KMS-11 (cell line): ENCODE measurements at regions not wholly inside any gene's neighbourhood (a gene's known extent, or its start where the extent isn't known, plus 50 kb on each side); places are given as distances from the start of the nearest gene placed in this dataset.

Experiments used
- H2AFZ ChIP-seq: fragments of 200-600 bp; sonication (generic); 2 replicates; pipeline ENCODE4 v1.6.1; 2016; ENCODE audit warnings: antibody characterized with exemption, mixed run types, low read depth
- H3K27ac ChIP-seq: fragments of 200-600 bp; sonication (generic); 2 replicates; pipeline ENCODE4 v1.6.1; 2016; ENCODE audit warnings: mild to moderate bottlenecking, mixed run types
- H3K27me3 ChIP-seq: fragments of 200-600 bp; sonication (generic); 2 replicates; pipeline ENCODE4 v1.6.1; 2017; ENCODE audit warnings: mild to moderate bottlenecking, low read depth, mixed run types, moderate library complexity; ENCODE audit not compliant: insufficient read depth
- H3K36me3 ChIP-seq: fragments of 200-600 bp; sonication (generic); 2 replicates; pipeline ENCODE4 v1.6.1; 2017; ENCODE audit warnings: mild to moderate bottlenecking, mixed run types; ENCODE audit not compliant: insufficient read depth
- H3K4me1 ChIP-seq: fragments of 200-600 bp; sonication (generic); 2 replicates; pipeline ENCODE4 v1.6.1; 2016; ENCODE audit warnings: mild to moderate bottlenecking, low read depth, mixed run types; ENCODE audit not compliant: poor library complexity, severe bottlenecking
- H3K4me2 ChIP-seq: fragments of 200-600 bp; sonication (generic); 2 replicates; pipeline ENCODE4 v1.7.0; 2016; ENCODE audit warnings: mild to moderate bottlenecking, mixed run types
- H3K4me3 ChIP-seq: fragments of 200-600 bp; sonication (generic); IDR thresholded peaks from 2 replicates; pipeline ENCODE4 v1.6.1; 2017; ENCODE audit warnings: low read depth, low read length, mixed read lengths; ENCODE audit not compliant: insufficient read depth
- H3K79me2 ChIP-seq: fragments of 200-600 bp; sonication (generic); 2 replicates; pipeline ENCODE4 v1.6.1; 2016; ENCODE audit warnings: low read depth, mixed run types; ENCODE audit not compliant: insufficient read depth
- H3K9ac ChIP-seq: fragments of 200-600 bp; sonication (generic); 2 replicates; pipeline ENCODE4 v1.6.1; 2016; ENCODE audit warnings: mild to moderate bottlenecking, mixed run types
- H4K20me1 ChIP-seq: fragments of 200-600 bp; sonication (generic); 2 replicates; pipeline ENCODE4 v1.6.1; 2016; ENCODE audit warnings: mild to moderate bottlenecking, mixed run types; ENCODE audit not compliant: insufficient read depth
- CTCF ChIP-seq: fragments of 200-600 bp; sonication (generic); conservative IDR thresholded peaks from 2 replicates; pipeline ENCODE4 v1.6.1; 2017; ENCODE audit warnings: low read depth, mild to moderate bottlenecking, antibody characterized with exemption, low read length, moderate library complexity, mixed read lengths

DNA sequence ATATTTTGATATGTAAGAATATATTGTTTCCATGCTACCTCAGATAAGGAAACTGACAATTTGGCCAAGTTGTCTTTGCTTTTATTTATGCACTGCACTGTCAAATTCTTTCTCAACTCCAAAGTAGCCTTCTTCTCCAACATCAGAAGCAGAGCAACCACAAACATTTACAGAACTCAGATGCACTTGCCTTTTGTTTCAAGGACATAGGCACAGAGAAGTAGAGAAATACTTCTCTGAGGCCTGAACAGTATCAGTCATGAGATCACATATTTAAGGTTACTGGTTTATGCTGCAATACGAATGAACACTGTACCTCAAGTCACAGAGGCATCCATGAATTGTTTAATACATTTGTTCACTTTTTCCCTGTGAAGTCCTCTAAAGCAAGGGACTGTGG, 606.1 kb upstream of the SLIT2 start:
- Histone ChIP-seq H3K4me3 (no peak overlapping the region), H4K20me1 (no peaks in the 10 kb centered on the region), H3K27me3 (no peaks in the 10 kb centered on the region), H3K4me2 (no peak overlapping the region), H3K9ac (no peak overlapping the region), H2AFZ (no peak overlapping the region), H3K4me1 (no peaks in the 10 kb centered on the region), H3K79me2 (no peaks in the 10 kb centered on the region), H3K36me3 (no peaks in the 10 kb centered on the region), H3K27ac (no peak overlapping the region)
- no peak for TF ChIP-seq CTCF

- H3K79me2 ChIP-seq, result no peaks in the 10 kb centered on the region
- no peak overlapping the region for H3K27ac ChIP-seq
- H3K4me2 ChIP-seq, result no peak overlapping the region
- H2AFZ ChIP-seq, result no peak overlapping the region
- H3K9ac ChIP-seq, result no peak overlapping the region
- TF ChIP-seq CTCF, result no peak
- H4K20me1 ChIP-seq, result no peaks in the 10 kb centered on the region
- H3K4me1 ChIP-seq, result no peaks in the 10 kb centered on the region
- H3K27me3 ChIP-seq, result no peaks in the 10 kb centered on the region
- H3K4me3 ChIP-seq, result no peak overlapping the region
- no peaks in the 10 kb centered on the region for H3K36me3 ChIP-seq
These were observed 615.3 kb upstream of the SLIT2 start for GRCh38 chr4:19636451-19636850.

- Histone ChIP-seq H3K27ac (no peak overlapping the region), H4K20me1 (no peaks in the 10 kb centered on the region), H2AFZ (no peak overlapping the region), H3K9ac (no peak overlapping the region), H3K79me2 (no peaks in the 10 kb centered on the region), H3K36me3 (no peaks in the 10 kb centered on the region), H3K4me3 (no peak overlapping the region), H3K4me1 (no peaks in the 10 kb centered on the region), H3K4me2 (no peak overlapping the region), H3K27me3 (no peaks in the 10 kb centered on the region)
- TF ChIP-seq CTCF, result no peak
These were observed 619.9 kb upstream of the SLIT2 start for GRCh38 chr4:19631814-19632213.

DNA sequence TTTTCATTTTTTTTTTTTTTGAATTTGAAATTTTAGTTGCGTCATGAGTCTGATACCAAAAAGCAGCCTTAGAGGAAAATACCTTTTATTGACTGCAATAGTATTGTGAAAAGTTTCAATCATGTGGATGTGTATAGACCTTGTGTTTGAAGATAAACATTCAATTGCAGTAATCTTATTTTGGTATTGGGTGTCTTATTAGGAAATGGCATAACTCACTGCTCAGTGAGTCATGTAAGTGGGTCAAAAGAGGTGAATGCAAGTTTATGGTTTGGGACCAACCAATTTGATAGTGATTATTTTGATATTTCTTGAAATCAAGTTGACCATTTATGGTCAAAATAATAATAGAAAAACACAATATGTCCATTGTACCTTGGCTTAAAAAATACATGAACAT, 627.8 kb upstream of the SLIT2 start:
- no peaks in the 10 kb centered on the region for H3K27me3 ChIP-seq
- no peaks in the 10 kb centered on the region for H4K20me1 ChIP-seq
- no peaks in the 10 kb centered on the region for H3K36me3 ChIP-seq
- H3K9ac ChIP-seq, result no peak overlapping the region
- H2AFZ ChIP-seq, result no peak overlapping the region
- no peaks in the 10 kb centered on the region for H3K4me1 ChIP-seq
- no peak overlapping the region for H3K27ac ChIP-seq
- H3K4me2 ChIP-seq, result no peak overlapping the region
- no peaks in the 10 kb centered on the region for H3K79me2 ChIP-seq
- H3K4me3 ChIP-seq, result no peak overlapping the region
- no peak for TF ChIP-seq CTCF
